ENCODE measurements at regions not wholly inside any gene's neighbourhood (a gene's known extent, or its start where the extent isn't known, plus 50 kb on each side); places are given as distances from the start of the nearest gene placed in this dataset.

DNA sequence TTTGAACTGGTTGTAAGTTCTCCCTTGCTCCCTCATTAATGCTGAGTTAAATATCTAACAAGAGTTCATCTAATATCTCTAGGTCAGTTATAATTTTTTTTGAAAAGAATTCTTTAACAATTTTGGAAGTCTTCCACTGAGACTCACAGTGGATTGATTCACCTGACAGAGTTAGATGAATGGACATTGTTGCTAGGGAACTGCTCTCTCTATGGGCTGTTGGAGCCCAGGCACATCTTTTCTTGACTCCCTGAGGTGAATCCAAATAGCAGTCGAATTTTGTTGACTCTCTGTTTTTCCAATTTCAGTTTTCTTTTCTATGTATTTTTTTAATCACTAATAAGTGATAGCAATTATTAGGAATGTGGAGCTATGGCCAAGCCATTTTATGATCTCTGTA is 996.1 kb upstream of the PABPC4L start:
- TF ChIP-seq POLR2AphosphoS5 (IDR thresholded peaks at IDR 0.05; ENCODE audit: low read depth, low read length) (no peak), POLR2A (IDR thresholded peaks at IDR 0.05; ENCODE audit: borderline replicate concordance, extremely low read depth, insufficient read depth, insufficient read length) (no peak), EZH2 (IDR thresholded peaks at IDR 0.05) (no peak), CEBPB (IDR thresholded peaks at IDR 0.05; ENCODE audit: low read depth) (no peak), RAD21 (IDR thresholded peaks at IDR 0.05; ENCODE audit: low read depth) (no peak), JUND (IDR thresholded peaks at IDR 0.05) (no peak), SP1 (IDR thresholded peaks at IDR 0.05; ENCODE audit: low read depth) (no peak)
- TF ChIP-seq, protein P1, sequence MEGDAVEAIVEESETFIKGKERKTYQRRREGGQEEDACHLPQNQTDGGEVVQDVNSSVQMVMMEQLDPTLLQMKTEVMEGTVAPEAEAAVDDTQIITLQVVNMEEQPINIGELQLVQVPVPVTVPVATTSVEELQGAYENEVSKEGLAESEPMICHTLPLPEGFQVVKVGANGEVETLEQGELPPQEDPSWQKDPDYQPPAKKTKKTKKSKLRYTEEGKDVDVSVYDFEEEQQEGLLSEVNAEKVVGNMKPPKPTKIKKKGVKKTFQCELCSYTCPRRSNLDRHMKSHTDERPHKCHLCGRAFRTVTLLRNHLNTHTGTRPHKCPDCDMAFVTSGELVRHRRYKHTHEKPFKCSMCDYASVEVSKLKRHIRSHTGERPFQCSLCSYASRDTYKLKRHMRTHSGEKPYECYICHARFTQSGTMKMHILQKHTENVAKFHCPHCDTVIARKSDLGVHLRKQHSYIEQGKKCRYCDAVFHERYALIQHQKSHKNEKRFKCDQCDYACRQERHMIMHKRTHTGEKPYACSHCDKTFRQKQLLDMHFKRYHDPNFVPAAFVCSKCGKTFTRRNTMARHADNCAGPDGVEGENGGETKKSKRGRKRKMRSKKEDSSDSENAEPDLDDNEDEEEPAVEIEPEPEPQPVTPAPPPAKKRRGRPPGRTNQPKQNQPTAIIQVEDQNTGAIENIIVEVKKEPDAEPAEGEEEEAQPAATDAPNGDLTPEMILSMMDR (IDR thresholded peaks at IDR 0.05 in 2 of 3, conservative IDR thresholded peaks at IDR 0.05 in 1 of 3; ENCODE audit: borderline replicate concordance in 1 of 3, insufficient read depth in 1 of 3, low read depth in 2 of 3, low read length in 2 of 3), result no peak
- TF ChIP-seq, protein P2, sequence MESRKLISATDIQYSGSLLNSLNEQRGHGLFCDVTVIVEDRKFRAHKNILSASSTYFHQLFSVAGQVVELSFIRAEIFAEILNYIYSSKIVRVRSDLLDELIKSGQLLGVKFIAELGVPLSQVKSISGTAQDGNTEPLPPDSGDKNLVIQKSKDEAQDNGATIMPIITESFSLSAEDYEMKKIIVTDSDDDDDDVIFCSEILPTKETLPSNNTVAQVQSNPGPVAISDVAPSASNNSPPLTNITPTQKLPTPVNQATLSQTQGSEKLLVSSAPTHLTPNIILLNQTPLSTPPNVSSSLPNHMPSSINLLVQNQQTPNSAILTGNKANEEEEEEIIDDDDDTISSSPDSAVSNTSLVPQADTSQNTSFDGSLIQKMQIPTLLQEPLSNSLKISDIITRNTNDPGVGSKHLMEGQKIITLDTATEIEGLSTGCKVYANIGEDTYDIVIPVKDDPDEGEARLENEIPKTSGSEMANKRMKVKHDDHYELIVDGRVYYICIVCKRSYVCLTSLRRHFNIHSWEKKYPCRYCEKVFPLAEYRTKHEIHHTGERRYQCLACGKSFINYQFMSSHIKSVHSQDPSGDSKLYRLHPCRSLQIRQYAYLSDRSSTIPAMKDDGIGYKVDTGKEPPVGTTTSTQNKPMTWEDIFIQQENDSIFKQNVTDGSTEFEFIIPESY (IDR thresholded peaks at IDR 0.05; ENCODE audit: extremely low read depth, insufficient replicate concordance, low read length), result no peak
- TF ChIP-seq, protein P3, sequence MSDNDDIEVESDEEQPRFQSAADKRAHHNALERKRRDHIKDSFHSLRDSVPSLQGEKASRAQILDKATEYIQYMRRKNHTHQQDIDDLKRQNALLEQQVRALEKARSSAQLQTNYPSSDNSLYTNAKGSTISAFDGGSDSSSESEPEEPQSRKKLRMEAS (IDR thresholded peaks at IDR 0.05), result no peak
- TF ChIP-seq, protein P4, sequence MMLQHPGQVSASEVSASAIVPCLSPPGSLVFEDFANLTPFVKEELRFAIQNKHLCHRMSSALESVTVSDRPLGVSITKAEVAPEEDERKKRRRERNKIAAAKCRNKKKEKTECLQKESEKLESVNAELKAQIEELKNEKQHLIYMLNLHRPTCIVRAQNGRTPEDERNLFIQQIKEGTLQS (IDR thresholded peaks at IDR 0.05), result no peak

Measured in HCT116 (cell line).